ENCODE measurements at regions not wholly inside any gene's neighbourhood (a gene's known extent, or its start where the extent isn't known, plus 50 kb on each side); places are given as distances from the start of the nearest gene placed in this dataset.

DNA sequence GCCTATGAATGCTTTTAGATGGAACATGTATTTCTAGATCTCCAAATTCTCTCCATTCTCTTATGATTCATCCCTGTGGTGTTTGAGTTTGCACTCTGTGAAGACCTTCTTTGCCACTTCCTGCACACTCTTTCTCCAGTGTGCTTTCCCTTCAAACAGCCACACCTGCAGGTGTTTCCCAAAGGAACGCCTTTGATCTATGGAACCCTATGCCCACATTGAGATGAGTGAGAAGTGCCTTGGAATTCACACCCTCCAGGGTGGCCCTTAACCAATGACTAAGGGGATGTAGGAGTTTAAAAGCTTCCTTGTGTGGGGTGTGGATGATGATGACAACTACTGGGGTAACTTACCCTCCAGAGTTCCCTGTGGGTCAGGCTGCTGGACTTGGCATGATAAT lies 570.1 kb downstream of the DHX35 start:
- no peak overlapping the region for H3K27ac Mint-ChIP-seq
- Histone ChIP-seq H3K4me1 (ENCODE audit: insufficient read depth, low read length) (no peaks in the 10 kb centered on the region), H3K27me3 (ENCODE audit: insufficient read depth, low read length, poor library complexity, severe bottlenecking) (no peaks in the 10 kb centered on the region), H3K4me3 (ENCODE audit: low read length) (no peak overlapping the region), H3K9me3 (ENCODE audit: low read length) (no peaks in the 10 kb centered on the region), H3K36me3 (ENCODE audit: insufficient read depth, low read length) (no peaks in the 10 kb centered on the region), H3K27ac (ENCODE audit: low read depth, low read length) (no peak overlapping the region)
- H3K27me3 Mint-ChIP-seq = no peaks in the 10 kb centered on the region
- POLR2A ChIA-PET = no interaction called here
- CTCF ChIA-PET = no interaction called here
- no peaks in the 10 kb centered on the region for H3K4me1 Mint-ChIP-seq
- H3K36me3 Mint-ChIP-seq = peaks cover 0 to 3% (median 0%) of the 10 kb centered on the region in 3 donors
- H3K4me3 Mint-ChIP-seq = no peak overlapping the region
- DNase-seq = no peak
- H3K9me3 Mint-ChIP-seq = peaks cover 0 to 2% (median 0%) of the 10 kb centered on the region in 5 donors

DNA sequence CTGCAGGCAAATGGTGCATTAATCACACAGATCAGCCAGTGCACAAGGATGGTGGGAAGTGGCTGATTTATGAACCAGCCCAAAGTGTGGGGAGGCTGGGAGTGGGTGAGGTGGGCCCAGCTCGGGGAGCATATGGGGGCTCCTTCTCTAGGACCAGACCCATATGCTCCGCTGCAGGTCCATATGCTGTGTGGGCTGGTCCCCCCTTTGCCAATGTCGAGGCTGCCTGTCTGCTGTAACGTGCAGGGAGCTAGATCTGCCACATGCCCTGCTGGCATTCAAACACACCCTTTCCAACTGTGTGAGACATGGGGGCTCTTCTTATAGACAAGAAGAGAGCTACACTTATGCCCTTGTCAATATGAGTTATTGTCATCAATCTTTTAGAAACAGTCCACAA lies 566.3 kb downstream of the DHX35 start:
- no peaks in the 10 kb centered on the region for H3K4me1 ChIP-seq (ENCODE audit: insufficient read depth, low read length)
- ChIA-PET POLR2A (no interaction called here), CTCF (no interaction called here)
- H3K27me3 Mint-ChIP-seq = peaks cover 0 to 2% of the 10 kb centered on the region in 2 donors
- no peak overlapping the region for H3K27ac Mint-ChIP-seq
- H3K27me3 ChIP-seq (ENCODE audit: insufficient read depth, low read length, poor library complexity, severe bottlenecking) = no peaks in the 10 kb centered on the region
- H3K4me3 Mint-ChIP-seq = no peak overlapping the region
- H3K9me3 ChIP-seq (ENCODE audit: low read length) = no peaks in the 10 kb centered on the region
- H3K36me3 ChIP-seq (ENCODE audit: insufficient read depth, low read length) = no peaks in the 10 kb centered on the region
- no peak for DNase-seq
- no peaks in the 10 kb centered on the region for H3K4me1 Mint-ChIP-seq
- H3K27ac ChIP-seq (ENCODE audit: low read depth, low read length) = no peak overlapping the region
- H3K36me3 Mint-ChIP-seq = no peaks in the 10 kb centered on the region
- H3K9me3 Mint-ChIP-seq = peaks cover 0 to 1% (median 0%) of the 10 kb centered on the region in 5 donors
- H3K4me3 ChIP-seq (ENCODE audit: low read length) = no peak overlapping the region

DNA sequence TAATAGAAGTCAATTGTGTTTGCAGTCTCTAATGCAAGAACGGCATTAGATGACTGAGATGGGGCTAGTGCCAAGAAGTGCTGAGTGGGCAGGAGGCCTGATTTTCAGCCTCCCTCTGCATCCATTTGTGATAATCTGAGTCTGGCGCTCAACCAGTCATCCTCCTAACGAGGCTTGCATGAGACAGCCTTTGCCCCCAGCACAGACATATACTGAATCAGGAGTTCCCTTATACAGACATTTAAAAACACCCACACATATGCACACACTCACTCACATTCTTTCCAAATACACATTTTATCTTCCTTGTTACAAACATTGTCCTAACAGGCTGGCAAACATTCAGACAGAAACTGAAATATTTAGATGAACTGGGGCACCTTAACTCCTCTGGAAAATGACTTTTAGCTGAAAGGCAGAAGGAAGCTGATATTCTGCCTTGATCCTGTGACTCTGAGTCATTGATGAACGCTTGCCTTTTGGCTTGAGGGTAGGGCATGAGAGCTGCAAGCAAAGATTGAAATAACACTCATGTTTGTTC lies 562.3 kb downstream of the DHX35 start:
- Mint-ChIP-seq H3K27me3 (peaks cover 0 to 2% of the 10 kb centered on the region in 2 donors), H3K27ac (no peak overlapping the region), H3K36me3 (no peaks in the 10 kb centered on the region), H3K4me1 (no peaks in the 10 kb centered on the region), H3K4me3 (no peak overlapping the region), H3K9me3 (peaks cover 0 to 7% (median 0%) of the 10 kb centered on the region in 5 donors)
- Histone ChIP-seq H3K36me3 (ENCODE audit: insufficient read depth, low read length) (no peaks in the 10 kb centered on the region), H3K27me3 (ENCODE audit: insufficient read depth, low read length, poor library complexity, severe bottlenecking) (no peaks in the 10 kb centered on the region), H3K9me3 (ENCODE audit: low read length) (no peaks in the 10 kb centered on the region), H3K4me1 (ENCODE audit: insufficient read depth, low read length) (no peaks in the 10 kb centered on the region), H3K27ac (ENCODE audit: low read depth, low read length) (no peak overlapping the region), H3K4me3 (ENCODE audit: low read length) (no peak overlapping the region)
- CTCF ChIA-PET = no interaction called here
- POLR2A ChIA-PET = no interaction called here
- DNase-seq = no peak

DNA sequence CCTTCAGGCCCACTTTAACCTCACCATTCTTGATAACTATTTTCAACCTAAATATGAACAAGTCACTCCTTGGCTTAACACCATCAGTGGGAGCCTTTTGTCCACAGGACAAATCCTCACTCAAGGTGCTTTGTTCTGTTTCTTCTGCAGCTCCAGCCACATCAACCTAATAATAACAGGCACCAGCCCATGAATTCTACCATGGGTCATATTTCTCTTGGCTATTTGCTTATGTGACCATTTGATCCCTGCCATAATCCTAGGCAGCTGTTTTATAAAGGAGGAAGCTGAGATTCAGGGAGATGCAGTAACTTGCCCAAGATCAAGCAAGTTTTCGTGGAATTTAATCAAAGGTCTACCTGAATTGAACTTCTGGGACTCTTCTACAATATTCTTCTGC lies 561.3 kb downstream of the DHX35 start:
- Histone ChIP-seq H3K27ac (ENCODE audit: low read depth, low read length) (no peak overlapping the region), H3K4me3 (ENCODE audit: low read length) (no peak overlapping the region), H3K4me1 (ENCODE audit: insufficient read depth, low read length) (no peaks in the 10 kb centered on the region), H3K27me3 (ENCODE audit: insufficient read depth, low read length, poor library complexity, severe bottlenecking) (no peaks in the 10 kb centered on the region), H3K9me3 (ENCODE audit: low read length) (no peaks in the 10 kb centered on the region), H3K36me3 (ENCODE audit: insufficient read depth, low read length) (no peaks in the 10 kb centered on the region)
- no peaks in the 10 kb centered on the region for H3K4me1 Mint-ChIP-seq
- H3K27me3 Mint-ChIP-seq = peaks cover 0 to 2% of the 10 kb centered on the region in 2 donors
- ChIA-PET POLR2A (no interaction called here), CTCF (no interaction called here)
- no peak overlapping the region for H3K4me3 Mint-ChIP-seq
- H3K9me3 Mint-ChIP-seq = peaks cover 0 to 7% (median 0%) of the 10 kb centered on the region in 5 donors
- no peaks in the 10 kb centered on the region for H3K36me3 Mint-ChIP-seq
- no peak overlapping the region for H3K27ac Mint-ChIP-seq
- no peak for DNase-seq

DNA sequence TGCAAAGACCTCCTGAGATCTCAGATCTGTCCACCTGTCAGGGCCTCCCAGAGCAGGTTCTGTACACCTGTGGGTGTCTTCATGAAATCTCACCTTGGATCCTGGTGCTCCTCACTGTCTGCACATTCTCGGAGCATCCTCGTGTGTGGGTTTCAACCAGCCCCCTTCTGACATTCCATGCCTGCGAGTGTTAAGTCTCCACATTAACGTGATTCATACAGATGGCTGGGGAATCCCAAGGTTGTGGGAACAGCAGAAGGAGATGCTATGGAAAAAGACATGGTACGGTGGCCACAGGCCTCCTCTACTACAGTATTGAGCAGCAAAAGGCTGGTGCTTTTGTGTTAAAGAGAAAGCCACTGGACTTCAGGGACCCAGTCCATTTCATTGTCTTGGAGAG lies 556.5 kb downstream of the DHX35 start:
- Mint-ChIP-seq H3K27me3 (peaks cover 0 to 2% of the 10 kb centered on the region in 2 donors), H3K4me1 (no peaks in the 10 kb centered on the region), H3K9me3 (peaks cover 0 to 6% (median 2%) of the 10 kb centered on the region in 5 donors), H3K27ac (no peak overlapping the region), H3K4me3 (no peak overlapping the region), H3K36me3 (no peaks in the 10 kb centered on the region)
- Histone ChIP-seq H3K36me3 (ENCODE audit: insufficient read depth, low read length) (no peaks in the 10 kb centered on the region), H3K27ac (ENCODE audit: low read depth, low read length) (no peak overlapping the region), H3K4me1 (ENCODE audit: insufficient read depth, low read length) (no peaks in the 10 kb centered on the region), H3K27me3 (ENCODE audit: insufficient read depth, low read length, poor library complexity, severe bottlenecking) (no peaks in the 10 kb centered on the region), H3K9me3 (ENCODE audit: low read length) (no peaks in the 10 kb centered on the region), H3K4me3 (ENCODE audit: low read length) (no peak overlapping the region)
- CTCF ChIA-PET = no interaction called here
- DNase-seq = no peak
- POLR2A ChIA-PET = no interaction called here

DNA sequence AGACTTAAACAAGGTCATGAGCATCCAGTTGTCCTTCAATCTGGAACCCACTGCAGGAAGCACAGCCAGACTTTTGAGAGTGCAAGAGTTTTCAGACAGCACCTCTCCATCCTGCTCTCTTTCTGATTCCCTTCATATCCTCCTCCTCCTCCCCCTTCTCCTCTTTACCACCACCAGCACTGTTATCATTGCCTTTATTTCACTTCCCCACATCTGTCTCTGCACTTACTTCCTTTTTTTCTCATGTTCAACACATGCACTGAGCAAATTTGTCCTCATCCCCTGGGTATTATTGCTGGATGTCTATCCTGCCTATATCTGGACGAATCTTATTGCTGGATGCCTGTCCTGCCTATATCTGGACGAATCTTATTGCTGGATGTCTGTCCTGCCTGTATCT lies 554.8 kb downstream of the DHX35 start:
- H3K9me3 Mint-ChIP-seq = peaks cover 0 to 6% (median 4%) of the 10 kb centered on the region in 5 donors
- CTCF ChIA-PET = no interaction called here

DNA sequence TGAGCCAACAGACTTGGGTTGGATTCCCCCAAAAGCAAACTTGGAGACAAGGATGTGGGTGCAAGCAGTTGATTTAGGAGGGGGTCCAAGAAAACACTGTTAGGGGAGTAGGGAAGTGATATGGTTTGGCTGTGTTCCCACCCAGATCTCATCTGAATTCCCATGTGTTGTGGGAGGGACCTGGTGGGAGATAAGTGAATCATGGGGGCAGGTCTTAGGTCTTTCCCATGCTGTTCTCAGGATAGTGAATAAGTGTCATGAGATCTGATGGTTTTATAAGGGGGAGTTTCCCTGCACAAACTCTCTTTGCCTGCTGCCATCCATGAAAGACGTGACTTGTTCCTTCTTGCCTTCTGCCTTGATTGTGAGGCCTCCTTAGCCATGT lies 542.6 kb downstream of the DHX35 start:
- peaks cover 0 to 1% of the 10 kb centered on the region in 2 donors for H3K27me3 Mint-ChIP-seq
- Histone ChIP-seq H3K36me3 (ENCODE audit: insufficient read depth, low read length) (no peaks in the 10 kb centered on the region), H3K9me3 (ENCODE audit: low read length) (no peaks in the 10 kb centered on the region), H3K4me3 (ENCODE audit: low read length) (no peak overlapping the region), H3K4me1 (ENCODE audit: insufficient read depth, low read length) (no peaks in the 10 kb centered on the region), H3K27me3 (ENCODE audit: insufficient read depth, low read length, poor library complexity, severe bottlenecking) (no peaks in the 10 kb centered on the region), H3K27ac (ENCODE audit: low read depth, low read length) (no peak overlapping the region)
- ChIA-PET CTCF (no interaction called here), POLR2A (no interaction called here)
- no peak for DNase-seq
- H3K27ac Mint-ChIP-seq = no peak overlapping the region
- peaks cover 0 to 7% (median 3%) of the 10 kb centered on the region in 5 donors for H3K9me3 Mint-ChIP-seq
- no peaks in the 10 kb centered on the region for H3K4me1 Mint-ChIP-seq
- no peaks in the 10 kb centered on the region for H3K36me3 Mint-ChIP-seq
- no peak overlapping the region for H3K4me3 Mint-ChIP-seq

More for the DNA sequence above, 554.8 kb downstream of the DHX35 start:
- Histone ChIP-seq H3K9me3 (ENCODE audit: low read length) (no peaks in the 10 kb centered on the region), H3K36me3 (ENCODE audit: insufficient read depth, low read length) (no peaks in the 10 kb centered on the region), H3K4me1 (ENCODE audit: insufficient read depth, low read length) (no peaks in the 10 kb centered on the region), H3K27me3 (ENCODE audit: insufficient read depth, low read length, poor library complexity, severe bottlenecking) (no peaks in the 10 kb centered on the region), H3K4me3 (ENCODE audit: low read length) (no peak overlapping the region), H3K27ac (ENCODE audit: low read depth, low read length) (no peak overlapping the region)
- H3K36me3 Mint-ChIP-seq = no peaks in the 10 kb centered on the region
- H3K4me1 Mint-ChIP-seq = no peaks in the 10 kb centered on the region
- peaks cover 0 to 2% of the 10 kb centered on the region in 2 donors for H3K27me3 Mint-ChIP-seq
- POLR2A ChIA-PET = no interaction called here
- no peak for DNase-seq
- H3K27ac Mint-ChIP-seq = no peak overlapping the region
- no peak overlapping the region for H3K4me3 Mint-ChIP-seq

DNA sequence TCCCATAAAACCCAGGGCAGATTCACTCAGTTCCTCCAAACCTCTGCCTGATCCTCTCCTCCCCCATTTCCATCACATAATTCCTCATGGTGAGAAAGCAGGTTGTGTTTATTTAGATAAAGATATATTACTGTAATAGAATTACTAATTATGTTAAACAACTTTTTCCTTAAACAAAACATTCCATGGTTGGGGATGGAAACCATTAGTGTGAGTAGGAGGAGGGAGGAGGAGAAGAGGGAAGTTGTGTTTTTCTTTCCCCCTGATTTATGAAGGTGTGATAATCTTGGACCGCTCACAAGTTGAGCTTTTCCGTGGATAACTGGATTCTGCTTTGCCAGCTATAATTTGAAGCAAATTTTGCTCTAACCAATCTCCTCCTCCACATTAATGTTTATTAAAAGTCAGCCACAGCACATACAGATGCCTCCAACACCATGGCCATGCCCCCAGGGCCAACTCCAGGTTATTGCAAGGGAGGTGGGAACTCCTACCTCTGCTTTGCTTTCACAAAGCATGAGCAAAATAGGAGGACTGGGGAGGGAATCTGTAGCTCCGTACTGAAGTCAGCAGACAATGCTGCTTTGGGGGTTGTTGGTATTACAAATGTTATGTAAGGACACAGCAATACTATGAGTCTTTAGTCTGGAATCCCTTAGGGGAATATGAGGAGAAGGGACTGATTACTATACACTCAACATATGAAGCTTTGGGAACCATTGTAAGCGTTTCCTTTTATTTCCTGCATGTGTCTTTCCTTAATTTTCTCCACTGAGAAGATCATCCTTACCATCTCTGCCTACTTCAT lies 542.0 kb downstream of the DHX35 start:
- Mint-ChIP-seq H3K4me3 (no peak overlapping the region), H3K27ac (no peak overlapping the region), H3K9me3 (peaks cover 0 to 7% (median 3%) of the 10 kb centered on the region in 5 donors), H3K36me3 (no peaks in the 10 kb centered on the region), H3K4me1 (no peaks in the 10 kb centered on the region), H3K27me3 (peaks cover 0 to 1% of the 10 kb centered on the region in 2 donors)
- Histone ChIP-seq H3K27me3 (ENCODE audit: insufficient read depth, low read length, poor library complexity, severe bottlenecking) (no peaks in the 10 kb centered on the region), H3K9me3 (ENCODE audit: low read length) (no peaks in the 10 kb centered on the region), H3K36me3 (ENCODE audit: insufficient read depth, low read length) (no peaks in the 10 kb centered on the region), H3K4me1 (ENCODE audit: insufficient read depth, low read length) (no peaks in the 10 kb centered on the region), H3K4me3 (ENCODE audit: low read length) (no peak overlapping the region), H3K27ac (ENCODE audit: low read depth, low read length) (no peak overlapping the region)
- ChIA-PET POLR2A (no interaction called here), CTCF (no interaction called here)
- no peak for DNase-seq
